ENCODE measurements at regions not wholly inside any gene's neighbourhood (a gene's known extent, or its start where the extent isn't known, plus 50 kb on each side); places are given as distances from the start of the nearest gene placed in this dataset.

GRCh38 chr1:59201341-59201740 is 95.6 kb upstream of the FGGY start:
- no peak for TF ChIP-seq EP300 (IDR thresholded peaks at IDR 0.05; ENCODE audit: borderline replicate concordance in 1 of 2, low read depth in 2 of 2, low read length in 2 of 2)
- no peak for TF ChIP-seq SP2 (IDR thresholded peaks at IDR 0.05; ENCODE audit: low read length)
- TF ChIP-seq CTCF (IDR thresholded peaks at IDR 0.05; ENCODE audit: control extremely low read depth in 1 of 3, insufficient read depth in 1 of 3, low read depth in 1 of 3, low read length in 3 of 3) = no peak
- no peak for TF ChIP-seq POLR2A (IDR thresholded peaks at IDR 0.05; ENCODE audit: control extremely low read depth in 1 of 2, low read depth in 2 of 2, low read length in 2 of 2)

Measured in H1 (cell line).